Fibroblast of the aortic adventitia (primary cell): ENCODE measurements at regions not wholly inside any gene's neighbourhood (a gene's known extent, or its start where the extent isn't known, plus 50 kb on each side); places are given as distances from the start of the nearest gene placed in this dataset.
"Not testable (repeated sequence)": the region's sequence is repeated elsewhere in the genome, so short reads cannot be mapped to it uniquely, and the experiment has no call there.

Experiments
- DNase-seq: peaks from one replicate; pipeline ENCODE4 v3.0.0-alpha.2; 2010; ENCODE audit warnings: low read depth
- H3K4me3 ChIP-seq: 2 replicates; pipeline ENCODE4 v1.5.1; 2011; ENCODE audit warnings: low read depth, mild to moderate bottlenecking, control low read depth, low read length, moderate library complexity
- TF ChIP-seq, protein P1 (sequence below): IDR thresholded peaks from 2 replicates; pipeline ENCODE4 v1.5.1; 2011; ENCODE audit warnings: mild to moderate bottlenecking, low read length, control low read depth, inconsistent platforms; ENCODE audit not compliant: insufficient read depth

DNA sequence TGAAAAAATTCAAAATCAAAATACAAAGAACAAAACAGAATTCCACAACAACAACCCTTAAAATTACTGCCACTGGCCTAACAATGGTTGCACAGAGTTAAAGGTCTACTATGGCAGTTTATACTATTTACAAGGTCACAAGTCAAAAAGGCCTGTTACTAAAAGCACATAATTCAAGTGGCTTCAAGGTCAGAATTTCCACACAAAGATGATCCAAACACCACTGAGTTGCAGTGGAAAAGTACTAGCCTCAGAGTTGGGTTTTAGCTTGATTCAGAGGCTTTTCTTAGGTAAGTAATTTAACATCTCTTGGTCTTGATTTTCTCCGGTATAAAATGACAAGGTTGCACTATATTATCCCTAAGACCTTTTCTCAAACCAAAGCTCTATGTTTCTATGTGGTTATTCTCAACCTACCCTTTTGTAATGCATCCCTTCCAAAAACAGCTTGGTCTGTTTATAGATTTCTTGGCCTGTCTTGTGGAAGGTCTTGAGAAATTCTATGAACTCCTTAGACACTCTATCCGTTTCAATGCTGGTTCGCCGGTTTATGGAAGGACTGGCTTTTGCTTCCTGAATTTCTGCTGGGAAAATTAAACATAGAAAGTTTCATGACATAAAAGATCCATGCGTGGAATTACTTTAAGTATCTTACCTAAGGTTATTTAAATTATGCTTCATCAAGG is 69.5 kb downstream of the MDH2 start:
- DNase-seq, H3K4me3 ChIP-seq: not testable (repeated sequence)

DNA sequence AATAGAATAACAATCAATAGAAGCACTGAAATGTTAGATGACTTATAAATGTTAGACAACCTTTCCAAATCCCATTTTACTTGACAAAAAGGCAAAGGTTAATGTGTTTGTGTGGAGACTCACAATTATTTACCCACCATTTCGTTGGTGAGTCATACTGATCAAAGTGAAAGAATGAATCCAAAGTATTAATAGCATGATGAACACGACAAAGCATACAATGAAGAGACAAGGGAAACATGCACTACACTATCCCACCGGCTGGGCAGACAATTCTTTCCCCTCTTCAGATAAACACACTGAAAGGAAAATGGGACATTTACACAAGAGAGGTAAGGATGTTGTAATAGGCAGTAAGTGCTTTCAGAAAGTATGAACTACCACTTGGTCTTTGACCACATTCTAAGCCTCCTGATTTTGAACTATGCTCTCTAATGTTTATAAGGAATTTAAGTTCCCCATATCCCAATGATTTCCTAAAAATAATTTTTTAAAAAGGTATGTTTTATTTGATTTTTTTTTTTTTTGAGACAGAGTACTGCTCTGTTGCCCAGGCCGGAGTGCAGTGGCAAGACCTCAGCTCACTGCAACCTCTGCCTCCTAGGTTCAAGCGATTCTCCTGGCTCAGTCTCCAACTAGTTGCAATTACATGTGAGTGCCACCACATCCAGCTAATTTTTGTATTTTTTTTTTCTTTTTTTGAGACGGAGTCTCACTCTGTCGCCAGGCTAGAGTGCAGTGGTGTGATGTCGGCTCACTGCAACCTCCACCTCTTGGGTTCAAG is 70.5 kb downstream of the MDH2 start:
- not testable (repeated sequence) for H3K4me3 ChIP-seq, DNase-seq

DNA sequence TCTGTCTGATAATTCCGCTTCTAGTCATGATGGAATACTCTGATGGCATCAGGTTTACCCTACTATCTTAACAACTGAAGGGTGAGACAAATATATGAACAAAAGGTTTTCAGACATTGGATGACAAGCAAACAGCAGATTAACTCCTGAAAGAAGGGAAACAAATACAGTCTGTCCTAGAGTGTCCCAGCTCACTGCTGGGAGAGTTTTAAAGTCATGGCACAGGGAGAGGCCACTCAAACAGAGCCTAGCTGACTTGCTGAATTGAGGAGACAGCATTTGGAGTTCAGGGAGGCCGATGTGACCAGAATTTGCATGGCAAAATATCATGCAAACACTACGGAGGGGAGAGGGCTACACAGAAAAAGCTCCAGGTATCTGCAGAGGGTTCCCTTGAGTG is 73.1 kb downstream of the MDH2 start:
- no peak overlapping the region for H3K4me3 ChIP-seq
- DNase-seq: no peak
- TF ChIP-seq, protein P1, sequence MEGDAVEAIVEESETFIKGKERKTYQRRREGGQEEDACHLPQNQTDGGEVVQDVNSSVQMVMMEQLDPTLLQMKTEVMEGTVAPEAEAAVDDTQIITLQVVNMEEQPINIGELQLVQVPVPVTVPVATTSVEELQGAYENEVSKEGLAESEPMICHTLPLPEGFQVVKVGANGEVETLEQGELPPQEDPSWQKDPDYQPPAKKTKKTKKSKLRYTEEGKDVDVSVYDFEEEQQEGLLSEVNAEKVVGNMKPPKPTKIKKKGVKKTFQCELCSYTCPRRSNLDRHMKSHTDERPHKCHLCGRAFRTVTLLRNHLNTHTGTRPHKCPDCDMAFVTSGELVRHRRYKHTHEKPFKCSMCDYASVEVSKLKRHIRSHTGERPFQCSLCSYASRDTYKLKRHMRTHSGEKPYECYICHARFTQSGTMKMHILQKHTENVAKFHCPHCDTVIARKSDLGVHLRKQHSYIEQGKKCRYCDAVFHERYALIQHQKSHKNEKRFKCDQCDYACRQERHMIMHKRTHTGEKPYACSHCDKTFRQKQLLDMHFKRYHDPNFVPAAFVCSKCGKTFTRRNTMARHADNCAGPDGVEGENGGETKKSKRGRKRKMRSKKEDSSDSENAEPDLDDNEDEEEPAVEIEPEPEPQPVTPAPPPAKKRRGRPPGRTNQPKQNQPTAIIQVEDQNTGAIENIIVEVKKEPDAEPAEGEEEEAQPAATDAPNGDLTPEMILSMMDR: no peak

DNA sequence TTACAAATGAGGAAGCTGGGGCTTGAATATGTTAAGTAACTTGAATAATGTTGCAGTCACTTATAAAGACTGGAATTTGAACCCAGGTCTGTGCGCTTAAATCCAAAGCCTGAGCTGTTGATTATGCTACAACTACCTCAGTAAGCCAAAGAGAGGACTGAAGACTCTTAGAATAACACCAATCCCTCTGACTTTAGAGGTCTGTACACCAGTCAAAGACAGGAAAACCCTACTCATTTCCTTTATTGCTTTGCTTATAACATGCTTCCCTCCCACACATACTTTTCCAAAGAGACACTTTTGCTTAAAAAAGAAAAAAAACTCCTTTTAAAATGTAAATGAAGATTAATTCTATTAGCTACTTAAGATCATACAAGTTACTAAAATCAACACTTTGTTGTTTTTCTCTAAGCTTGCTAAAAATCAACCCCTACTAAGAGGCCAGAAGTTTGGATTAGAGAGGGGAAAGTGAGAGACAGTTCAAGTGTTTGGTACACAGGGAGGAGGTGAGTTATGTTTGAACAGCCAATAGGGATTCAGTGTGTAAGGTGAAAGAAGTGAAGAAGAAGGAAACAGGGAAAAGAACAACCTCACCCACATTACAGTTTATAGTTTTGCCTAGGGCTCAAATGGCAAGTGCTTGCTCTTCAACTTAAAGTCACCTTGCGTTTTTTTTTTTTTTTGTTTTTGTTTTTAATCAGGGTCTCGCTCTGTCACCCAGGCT is 74.8 kb downstream of the MDH2 start:
- TF ChIP-seq, protein P1: no peak
- DNase-seq: no peak
- no peak overlapping the region for H3K4me3 ChIP-seq

DNA sequence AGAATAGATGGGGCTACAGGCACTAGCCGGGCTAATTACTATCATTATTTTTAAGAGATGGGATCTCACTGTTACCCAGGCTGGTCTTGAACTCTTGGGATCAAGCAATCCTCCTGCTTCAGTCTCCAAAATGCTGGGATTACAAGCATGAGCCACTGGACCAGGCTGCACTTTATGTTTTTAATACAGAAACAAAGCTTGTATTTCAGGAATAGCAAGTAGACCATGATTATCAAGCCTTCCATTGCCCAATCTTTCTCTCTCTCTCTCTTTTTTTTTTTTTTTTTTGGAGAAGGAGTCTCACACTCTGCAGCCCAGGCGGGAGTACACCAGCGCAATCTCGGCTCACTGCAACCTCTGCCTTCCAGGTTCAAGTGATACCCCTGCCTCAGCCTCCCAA is 75.4 kb downstream of the MDH2 start:
- H3K4me3 ChIP-seq: no peak overlapping the region
- no peak for DNase-seq
- TF ChIP-seq, protein P1: no peak

DNA sequence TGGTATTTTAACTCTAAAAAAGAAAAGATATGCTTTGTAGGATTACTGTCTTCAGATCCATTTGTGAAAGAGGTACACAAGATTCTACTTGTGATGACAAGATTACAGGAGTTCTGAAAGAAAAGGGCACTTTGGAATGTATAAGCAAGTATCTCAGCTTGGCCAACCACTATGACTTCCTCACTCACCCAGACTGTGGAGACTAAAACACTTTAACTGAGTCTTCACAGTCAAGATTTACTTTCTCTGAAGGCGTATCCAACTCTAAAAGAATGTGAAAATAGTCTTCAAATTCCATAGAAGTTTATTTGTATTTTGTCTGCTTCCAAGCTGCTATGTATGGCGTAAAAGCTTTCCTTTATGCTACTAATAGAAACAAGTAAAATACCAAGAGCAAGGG is 76.1 kb upstream of the SRRM3 start:
- TF ChIP-seq, protein P1: no peak
- H3K4me3 ChIP-seq: no peak overlapping the region
- DNase-seq: no peak

DNA sequence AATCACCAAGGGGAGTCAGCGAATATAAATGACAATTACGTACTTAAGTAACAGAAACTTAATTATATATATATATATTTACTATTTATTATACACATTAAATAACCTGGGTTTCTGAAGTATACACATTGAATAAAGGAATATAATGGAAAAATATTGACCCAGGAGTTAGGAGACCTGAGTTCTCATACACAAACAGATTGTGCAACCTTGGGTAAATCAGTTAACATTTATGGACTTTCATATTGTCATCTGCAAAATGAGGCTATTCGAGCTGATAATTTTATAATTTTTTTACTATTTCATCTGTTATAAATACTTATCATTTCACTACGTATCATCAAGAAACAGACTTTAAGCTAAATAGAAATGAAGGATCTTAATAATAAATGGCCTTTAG is 75.1 kb upstream of the SRRM3 start:
- DNase-seq: no peak
- H3K4me3 ChIP-seq: no peak overlapping the region
- TF ChIP-seq, protein P1: no peak
